ENCODE measurements at regions not wholly inside any gene's neighbourhood (a gene's known extent, or its start where the extent isn't known, plus 50 kb on each side); places are given as distances from the start of the nearest gene placed in this dataset.

DNA sequence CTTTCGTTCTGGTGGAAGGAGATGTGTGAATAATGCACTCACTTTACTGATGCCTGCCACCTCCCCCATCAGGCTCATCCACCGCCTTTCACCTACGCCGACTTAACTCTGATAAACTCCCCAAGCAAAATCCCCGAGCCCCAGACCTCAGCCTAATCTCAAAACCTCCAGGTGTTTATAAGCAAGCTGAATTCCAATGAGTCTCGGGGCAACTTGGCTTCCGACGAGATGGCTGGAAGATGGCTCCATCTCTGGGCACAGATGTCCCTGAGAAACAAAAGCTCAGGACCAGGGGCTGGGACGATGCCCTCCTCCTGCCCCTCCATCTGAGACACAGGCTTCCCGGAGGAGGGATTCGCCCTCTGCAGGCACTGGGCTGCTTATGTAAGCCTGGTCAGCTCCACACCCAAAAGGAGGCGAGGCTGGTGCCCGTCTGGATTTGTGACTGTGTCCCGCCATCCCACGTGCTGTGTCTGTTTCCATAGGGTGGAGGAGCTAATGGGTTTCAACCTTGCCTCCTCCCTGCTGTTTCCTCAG, 386.4 kb upstream of the TNRC6C start:
- no peak for DNase-seq (ENCODE audit: low read depth)

DNA sequence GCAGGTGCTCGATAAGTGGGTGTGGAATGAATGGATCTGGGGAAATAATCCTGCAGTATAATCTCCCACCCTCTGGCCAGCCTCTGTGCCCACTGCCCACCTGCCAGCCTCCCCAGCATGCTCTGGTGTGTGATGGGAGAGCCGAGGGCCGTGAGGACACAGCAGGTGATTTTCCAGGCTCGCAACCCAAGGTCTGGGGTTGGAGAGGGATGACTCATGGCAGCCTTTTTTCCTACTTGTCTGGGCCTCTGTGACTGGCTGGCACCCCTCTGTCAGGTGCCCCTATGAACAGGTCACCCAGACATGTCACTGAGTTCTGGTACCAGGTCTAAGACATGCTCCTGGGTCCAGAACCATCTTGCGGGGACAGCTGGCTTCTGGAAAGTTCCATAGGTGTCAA, 385.7 kb upstream of the TNRC6C start:
- DNase-seq (ENCODE audit: low read depth): no peak

DNA sequence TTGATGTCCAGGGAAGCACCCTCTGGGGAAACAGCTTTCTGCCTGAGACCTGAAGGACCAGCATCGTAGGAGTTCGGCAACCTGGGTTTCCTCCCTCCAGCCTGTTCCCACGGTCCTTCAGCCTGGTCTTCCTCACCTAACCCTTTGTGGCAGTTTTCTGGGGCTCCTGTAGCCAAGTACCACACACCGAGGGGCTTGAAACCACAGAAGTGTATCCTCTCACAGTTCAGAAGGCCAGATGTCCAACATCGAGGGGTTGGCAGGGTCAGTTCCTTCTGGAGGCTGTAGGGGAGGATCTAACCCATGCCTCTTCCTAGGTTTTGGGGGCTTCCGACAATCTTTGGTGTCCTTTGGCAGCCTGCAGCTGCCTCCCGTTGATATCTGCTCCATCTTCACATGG, 381.0 kb upstream of the TNRC6C start:
- DNase-seq (ENCODE audit: low read depth): no peak

DNA sequence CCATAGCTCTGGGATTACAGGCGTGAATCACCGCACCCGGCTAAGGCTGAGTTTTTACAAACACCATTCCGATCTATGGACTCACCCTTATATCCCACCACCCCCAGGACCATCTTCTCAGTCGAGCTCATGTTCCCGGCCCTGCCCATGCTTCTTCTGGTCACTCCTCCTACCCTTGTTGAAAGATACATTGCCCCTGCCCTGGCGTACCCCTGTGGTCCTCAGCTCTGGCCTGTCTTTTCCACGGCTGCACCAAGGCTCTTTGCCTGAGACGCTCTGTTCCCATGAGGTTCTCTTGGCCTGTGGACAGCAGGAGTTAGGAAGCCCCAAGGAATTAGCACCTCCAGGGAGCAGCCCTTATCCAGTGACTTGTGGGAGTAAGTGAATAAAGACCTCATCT, 379.4 kb upstream of the TNRC6C start:
- no peak for DNase-seq (ENCODE audit: low read depth)

DNA sequence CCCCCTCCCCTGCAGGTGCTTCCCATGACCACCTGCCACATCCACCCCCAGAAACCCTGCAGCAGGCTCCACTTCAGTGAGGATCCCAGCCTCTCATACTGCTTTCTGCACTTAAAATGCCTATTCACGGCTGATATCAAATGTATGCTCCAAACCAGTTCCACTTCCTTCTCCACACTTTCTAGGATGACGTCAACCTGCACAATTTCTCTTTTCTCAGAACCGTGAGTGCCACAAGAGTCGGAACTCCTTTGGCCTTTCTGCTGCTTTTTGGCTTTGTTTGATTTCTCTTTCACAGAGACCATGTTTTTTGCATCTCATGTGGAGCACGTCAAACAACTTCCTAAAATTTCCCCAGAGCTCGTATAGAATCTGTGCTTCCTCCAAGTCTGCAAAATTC, 378.8 kb upstream of the TNRC6C start:
- DNase-seq (ENCODE audit: low read depth): no peak

DNA sequence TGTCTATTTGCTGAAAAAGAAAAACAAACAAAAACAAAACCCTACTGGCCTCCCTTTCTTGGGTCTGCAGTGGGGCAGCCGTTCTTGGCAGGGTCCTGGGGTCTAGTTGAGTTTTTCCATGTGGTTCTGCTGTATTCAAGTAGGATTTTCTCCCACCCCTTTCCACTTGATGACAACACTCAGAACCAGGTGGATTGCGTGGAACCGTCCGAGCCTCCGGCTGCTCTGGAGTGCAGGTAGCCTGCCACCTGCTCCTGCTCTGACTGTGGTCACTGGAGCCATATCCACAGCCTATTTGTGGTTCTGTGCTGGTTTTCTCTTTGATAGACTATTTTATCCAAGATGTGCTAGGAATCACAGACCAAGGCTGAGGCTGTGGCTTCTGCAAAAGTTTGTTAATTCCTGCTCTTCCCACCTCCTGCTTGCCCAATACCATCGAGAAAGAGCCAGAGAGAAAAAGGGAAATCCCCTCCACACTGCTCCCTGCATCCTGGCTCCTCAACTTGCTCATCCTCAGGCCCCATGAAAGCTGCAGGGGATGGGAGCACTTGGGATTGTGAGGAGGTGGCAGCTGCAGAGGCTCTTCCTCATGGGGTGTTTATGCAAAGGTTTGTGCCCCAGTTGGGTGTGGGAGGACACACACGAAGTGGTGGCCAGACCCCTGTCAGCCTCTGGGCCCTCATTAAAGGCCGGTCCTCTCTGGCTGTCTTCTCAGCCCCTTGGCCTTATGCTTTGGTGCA, 377.8 kb upstream of the TNRC6C start:
- DNase-seq (ENCODE audit: low read depth): no peak

DNA sequence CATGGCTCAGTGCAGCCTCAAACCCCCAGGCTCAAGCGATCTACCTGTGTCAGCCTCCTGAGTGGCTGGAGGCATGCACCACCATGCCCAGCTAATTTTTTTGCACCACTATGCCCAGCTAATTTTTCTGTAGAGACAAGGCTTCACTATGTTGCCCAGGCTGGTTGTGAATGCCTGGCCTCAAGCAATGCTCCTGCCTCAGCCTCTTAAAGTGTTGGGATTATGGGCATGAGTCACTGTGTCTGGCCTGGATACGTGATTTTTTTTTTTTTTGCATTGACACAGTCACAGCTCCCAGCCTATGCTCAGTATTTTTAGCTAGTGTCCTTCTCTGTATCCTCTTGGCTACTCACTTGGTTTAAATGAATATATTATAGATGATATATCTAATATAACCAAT, 377.0 kb upstream of the TNRC6C start:
- no peak for DNase-seq (ENCODE audit: low read depth)

DNA sequence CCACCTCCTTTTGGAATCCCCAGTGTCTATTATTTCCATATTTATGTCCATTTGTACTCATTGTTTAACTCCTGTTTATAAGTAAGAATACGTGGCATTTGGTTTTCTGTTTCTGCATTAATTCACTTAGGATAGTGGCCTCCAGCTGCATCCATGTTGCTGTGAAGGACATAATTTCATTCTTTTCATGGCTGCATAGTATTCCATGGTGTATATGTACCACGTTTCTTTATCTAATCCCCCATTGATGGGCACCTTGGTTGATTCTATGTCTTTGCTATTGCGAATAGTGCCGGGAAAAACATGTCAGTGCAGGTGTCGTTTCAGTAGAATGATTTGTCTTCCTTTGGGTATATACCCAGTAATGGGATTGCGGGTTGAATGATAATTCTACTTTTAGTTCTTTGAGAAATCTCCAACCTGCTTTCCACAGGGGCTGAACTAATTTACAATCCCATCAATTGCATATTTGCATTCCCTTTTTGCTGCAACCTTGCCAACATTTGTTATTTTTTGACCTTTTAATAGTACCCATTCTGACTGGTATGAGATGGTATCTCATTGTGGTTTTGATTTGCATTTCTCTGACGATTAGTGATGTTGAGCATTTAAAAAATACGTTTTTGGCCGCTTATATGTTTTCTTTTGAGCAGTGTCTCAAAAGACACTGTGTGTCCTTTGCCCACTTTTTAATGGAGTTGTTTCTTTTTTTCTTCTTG, 373.2 kb upstream of the TNRC6C start:
- no peak for DNase-seq (ENCODE audit: low read depth)

DNA sequence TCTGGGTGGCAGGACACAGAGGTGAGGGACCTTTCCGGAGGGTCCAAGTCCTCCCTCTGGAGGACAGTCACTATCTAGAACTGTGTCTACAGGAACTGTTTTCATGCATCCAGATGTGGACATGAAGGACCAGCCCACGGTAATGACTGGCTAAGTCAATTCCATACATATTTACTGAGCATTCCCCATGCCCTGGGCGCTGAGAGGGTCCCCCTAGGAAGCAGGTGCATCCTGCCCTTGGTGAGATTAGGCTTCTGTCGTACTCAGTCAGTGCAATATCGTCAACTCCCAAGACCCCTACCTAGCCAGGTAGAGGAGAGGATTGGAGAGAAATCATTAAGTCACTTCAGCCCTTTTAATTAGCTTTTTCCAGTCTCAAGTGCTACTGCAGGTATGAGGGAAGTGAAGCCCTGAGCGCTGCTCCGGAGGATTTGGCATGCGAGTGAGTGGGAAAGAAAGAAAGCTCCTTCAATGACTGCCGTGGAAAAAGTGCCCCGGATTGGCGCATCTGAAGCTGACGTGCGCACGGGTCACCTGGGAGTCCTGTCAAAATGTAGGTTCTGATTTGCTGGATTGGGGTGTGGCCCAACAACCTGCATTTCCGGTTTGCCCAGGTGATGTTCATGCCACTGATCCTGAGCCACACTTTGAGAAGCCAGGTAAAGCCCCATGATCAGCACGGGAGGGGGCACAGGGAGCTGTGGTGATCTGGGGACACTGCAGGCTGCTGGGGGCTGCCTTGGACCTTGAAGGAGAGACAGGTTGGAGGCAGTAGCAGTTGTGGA, 367.4 kb upstream of the TNRC6C start:
- DNase-seq (ENCODE audit: low read depth): no peak

DNA sequence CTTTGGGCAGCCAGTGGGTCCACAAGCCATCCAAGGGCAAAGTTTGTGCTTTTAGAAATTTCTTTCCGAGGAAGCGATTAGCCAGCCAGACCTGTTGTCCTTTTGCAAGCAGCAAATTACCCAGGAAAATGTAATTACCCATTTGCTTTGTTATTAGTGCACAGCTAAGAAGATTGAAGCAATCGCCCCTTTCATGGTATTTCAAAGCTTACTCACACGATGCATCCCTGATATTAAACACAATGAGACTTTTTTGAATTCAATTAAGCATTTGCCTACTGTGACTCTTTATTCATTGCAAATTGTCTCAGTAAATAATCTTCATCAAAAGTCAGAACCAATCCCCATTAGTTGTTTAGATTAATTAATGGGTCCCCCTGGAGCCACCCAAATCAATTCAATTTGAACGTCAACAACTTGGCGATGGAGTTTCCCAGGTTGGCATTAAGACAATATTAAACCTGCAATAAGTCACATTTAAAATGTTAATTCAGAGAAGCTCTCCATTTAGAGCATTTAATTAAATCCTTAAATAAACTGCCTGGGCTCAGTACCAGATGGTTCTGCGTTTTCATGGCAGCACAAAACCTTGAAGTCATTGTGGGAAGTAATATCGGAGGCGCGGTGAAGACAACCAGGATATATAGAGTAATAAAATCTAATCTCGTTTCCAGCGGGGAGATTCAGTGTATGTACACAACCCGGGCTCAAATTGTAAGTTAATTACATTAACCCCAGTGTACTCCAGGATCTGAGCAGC, 366.2 kb upstream of the TNRC6C start:
- DNase-seq (ENCODE audit: low read depth): no peak

DNA sequence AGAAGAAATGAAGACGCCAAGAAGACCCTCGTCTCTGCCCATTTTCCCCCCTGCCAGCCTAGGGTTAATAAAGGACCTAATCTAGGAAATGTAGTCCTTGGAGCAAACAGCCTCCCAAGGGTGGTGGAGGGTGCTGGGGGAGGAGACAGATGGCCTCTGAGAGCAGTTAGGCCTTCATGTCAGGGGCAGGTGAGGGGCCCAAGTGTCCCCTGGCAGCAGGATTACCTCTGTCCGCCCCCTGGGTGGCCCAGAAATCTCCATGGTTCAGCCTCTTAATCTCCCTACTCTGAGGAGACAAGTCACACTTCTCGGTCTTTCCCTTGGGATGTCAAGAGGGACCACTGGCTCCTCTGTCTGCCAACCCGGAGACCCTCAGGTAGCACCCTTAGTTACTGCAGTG, 365.4 kb upstream of the TNRC6C start:
- no peak for DNase-seq (ENCODE audit: low read depth)

DNA sequence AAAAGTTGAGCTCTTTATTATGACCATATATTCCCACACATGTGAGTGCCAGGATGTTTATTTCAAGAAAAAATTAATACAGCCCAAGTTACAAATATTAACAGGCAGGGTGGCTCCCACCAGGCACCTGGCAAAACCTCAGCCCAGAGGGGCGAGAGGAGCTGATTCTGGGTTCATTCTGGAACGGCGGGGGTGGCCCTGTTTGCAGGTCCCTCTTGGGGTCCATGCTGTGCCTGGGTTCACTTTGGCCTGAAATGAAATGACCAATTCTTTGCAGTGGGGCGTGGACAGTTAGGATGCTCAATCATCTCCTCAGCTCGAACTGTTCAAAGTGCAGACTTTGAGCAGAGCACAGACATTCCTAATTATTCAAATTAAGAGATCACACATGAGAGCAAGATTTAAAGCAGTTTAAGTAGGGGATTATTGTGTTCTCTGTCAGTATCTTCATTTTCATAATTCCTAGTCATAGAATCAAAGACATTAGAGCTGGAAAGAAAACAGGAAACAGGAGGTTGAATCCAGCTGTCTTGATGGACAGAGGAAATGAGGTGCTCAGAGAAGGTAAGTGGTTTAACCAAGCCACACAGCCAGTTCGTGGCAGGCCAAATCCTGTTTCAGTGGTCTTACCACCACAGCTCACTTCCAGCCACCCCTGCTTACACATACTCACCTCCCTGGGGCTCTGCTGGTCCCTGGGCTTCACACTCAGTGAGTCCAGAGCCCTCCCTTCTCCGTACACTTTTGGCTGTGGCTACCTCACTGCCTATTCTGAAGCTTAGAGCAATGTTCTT, 363.9 kb upstream of the TNRC6C start:
- no peak for DNase-seq (ENCODE audit: low read depth)

DNA sequence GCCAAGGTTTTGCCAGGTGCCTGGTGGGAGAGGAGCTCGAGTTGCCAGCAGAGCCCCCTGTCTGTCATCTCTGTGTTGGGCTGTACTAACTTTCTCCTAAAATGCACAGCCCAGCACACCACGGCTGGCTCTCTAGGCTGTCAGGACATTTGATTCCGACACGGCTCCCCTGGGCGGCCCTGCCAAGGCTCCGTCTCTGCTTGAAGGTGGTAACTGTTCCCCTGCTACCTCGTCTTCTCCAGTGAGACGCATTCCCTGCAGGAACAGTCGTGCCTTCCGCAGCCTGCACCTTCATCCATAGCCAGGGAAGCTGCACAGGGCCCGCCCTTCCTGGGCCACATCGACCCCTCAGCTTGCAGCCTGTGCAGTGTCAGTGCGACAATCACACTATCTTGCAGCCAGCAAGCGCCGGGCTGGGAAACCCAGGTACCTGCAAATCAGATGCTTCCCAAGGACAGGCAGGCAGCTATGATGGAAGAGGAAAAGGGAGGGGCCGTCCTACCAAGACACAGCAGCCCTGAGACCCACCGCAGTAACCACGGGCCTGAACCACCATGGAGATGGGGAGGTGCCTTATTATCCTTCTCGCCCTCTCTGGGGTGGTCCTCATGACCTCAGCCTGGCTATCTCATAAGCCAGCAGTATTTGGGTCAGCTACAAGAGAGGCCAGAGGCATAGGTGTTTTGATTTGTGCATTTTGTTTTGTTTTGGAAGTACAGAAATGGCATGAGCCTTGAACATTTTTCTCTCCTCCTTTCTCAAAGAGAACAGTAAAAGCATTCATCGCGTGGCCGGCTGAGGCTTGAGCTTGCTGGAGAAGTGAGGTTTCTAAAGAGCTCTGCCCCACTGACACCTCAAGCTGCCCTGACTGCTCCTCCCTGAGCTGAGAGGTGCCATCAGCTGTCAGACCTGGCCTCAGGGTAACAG, 361.7 kb upstream of the TNRC6C start:
- DNase-seq (ENCODE audit: low read depth): no peak

DNA sequence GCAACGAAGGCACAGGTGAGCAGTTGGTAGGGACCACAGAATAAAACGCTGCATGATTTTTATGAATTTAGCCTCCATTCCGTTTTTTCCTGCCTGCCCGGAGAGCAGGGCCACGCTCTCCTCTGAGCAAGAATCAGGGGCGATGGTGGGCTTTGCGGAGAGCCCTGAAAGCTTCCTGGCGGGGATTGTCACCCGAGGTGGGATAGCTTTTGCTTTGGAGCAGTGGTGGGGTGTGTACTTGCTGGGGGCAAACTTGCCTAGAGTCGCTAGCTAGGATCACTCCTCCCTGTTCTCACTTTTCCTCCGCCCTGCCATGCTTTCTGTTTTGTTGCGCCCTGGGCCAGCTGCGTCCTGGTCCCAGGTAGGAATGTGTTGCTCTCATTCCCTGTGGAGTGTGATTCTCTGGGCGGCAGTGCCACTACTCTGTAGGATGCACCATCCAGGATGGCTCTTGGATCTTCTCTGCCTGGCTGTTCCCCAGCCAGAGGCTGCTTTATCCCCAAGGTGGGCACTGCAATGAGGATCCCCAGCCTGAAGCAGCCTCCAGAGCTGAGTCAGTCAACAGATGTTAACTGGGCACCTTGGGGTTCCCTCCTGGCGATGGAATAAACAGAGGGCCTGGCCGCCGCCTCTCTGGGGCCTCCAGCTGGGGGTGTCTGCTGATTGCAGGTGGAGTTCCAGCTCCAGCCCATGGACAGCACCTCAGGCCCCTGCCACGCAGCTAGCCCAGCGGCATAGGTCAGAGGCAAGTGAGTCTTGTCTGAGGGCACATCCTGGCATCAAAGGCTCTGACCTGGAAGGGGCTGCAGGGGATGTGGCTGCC, 360.9 kb upstream of the TNRC6C start:
- DNase-seq (ENCODE audit: low read depth): no peak

DNA sequence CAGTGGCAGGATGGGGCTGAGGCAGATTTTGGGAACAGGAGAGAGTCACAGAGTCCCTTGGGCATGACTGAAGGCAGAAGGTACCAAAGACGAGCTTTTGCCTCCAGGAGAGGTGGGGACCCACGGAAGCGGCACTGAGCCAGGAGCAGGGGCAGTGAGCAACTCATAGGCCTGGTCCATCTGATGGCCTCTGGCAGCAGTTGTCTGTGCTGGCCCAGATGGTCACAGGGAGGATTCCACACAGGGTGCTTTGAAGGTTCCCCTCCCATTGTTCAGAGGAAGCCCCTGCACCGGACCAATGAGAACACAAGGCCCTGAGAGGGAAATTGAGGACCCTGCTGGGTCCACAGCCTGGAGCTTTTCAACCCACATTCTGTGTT, 360.3 kb upstream of the TNRC6C start:
- DNase-seq (ENCODE audit: low read depth): no peak

DNA sequence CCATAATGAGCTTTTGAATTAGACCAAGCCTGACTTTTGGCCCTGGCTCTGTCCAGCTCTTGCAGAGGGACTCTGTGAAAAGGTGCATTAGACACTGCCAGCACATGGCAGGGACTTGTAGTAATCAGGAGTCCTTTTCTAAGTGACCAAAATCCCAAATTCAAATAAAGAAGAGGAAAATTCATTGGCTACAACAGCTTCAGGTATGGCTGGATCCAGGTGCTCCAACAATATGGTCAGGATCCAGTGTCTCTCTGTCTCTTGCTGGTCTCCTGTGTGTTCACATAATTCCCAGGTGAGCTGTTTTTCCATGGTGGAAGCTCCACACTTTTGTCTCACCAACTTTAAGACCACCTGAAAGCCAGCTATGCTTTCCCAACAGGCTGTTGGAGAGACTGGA, 358.8 kb upstream of the TNRC6C start:
- no peak for DNase-seq (ENCODE audit: low read depth)

DNA sequence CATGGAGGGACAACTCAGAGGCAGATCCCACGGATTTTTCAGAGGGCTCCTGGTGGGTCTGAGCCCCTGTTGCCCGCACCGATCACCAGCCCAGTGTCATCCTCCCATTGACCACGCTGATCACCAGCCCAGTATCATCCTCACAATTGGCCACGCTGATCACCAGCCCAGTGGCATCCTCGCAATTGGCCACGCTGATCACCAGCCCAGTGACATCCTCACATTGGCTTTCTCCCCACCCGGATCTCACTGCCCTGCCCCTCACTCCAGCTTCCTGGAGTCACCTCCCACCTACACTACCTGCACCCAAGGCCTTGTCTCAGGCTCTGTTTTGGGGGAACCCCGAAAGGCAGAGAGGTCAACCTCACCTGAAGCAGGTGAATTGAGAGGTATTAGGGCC, 358.2 kb upstream of the TNRC6C start:
- DNase-seq (ENCODE audit: low read depth): no peak

DNA sequence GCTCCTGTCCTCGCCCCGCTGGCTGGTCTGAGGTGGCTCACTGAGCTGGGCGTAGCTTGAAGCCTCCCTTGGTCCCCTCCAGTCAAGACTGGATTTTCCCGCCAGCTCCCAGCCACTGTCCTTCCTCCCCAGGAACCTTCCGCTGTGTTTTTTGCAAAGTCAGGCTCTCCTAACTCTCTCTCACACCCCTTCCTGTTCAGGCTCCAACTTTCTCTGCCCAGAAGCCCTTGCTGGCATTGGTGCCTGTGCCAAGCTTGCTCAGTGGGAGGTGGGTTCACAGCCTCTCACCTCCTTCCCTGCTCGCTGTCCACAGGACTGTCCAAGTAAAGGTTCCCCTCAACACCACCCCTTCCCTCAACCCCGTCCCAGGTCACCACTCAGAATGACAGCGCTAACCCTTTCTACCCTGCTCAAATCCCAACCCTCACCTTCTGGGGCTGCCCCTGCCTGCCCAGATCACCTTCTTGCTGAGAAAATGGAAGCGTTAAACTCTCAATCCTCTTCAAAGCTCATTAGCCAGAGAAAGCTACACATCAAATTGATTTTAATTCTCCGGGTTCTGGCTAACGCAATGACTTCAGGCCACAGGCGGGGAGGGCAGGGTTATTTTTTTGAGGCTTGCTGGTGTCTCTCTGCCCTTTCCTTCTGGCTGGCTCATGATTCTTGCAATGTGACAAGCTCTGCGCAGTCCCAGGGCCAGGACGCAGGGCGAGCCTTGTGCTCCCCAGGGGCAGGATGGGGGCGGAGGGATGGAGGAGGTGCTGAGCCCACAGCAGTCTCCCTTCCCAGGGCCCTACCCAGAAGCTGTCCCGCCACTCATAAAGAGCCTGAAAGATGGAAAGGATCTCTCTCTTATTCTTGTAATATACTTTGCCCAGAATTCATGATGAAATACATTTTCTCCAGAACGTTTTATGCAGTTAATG, 357.2 kb upstream of the TNRC6C start:
- DNase-seq (ENCODE audit: low read depth): no peak
